Eye (tissue), 1 donor: ENCODE measurements at regions not wholly inside any gene's neighbourhood (a gene's known extent, or its start where the extent isn't known, plus 50 kb on each side); places are given as distances from the start of the nearest gene placed in this dataset.
A peak's percentile ranks its signal among the peaks of the same experiment; 100 is the strongest.
"Not testable (repeated sequence)": the region's sequence is repeated elsewhere in the genome, so short reads cannot be mapped to it uniquely, and the experiment has no call there.

Source experiments
- DNase-seq: peaks from one replicate; pipeline ENCODE4 v3.0.0-alpha.2; 2015

GRCh38 chr21:15634541-15634940, 95.2 kb upstream of the USP25 start:
- not testable (repeated sequence) for DNase-seq

GRCh38 chr21:15638856-15639549, 90.8 kb upstream of the USP25 start:
- peak; percentile 45 for DNase-seq

- not testable (repeated sequence) for DNase-seq
Observed at GRCh38 chr21:15640113-15640512, 89.7 kb upstream of the USP25 start.

GRCh38 chr21:15644489-15644888, 85.3 kb upstream of the USP25 start:
- no peak for DNase-seq

GRCh38 chr21:15645830-15646229, 84.0 kb upstream of the USP25 start:
- no peak for DNase-seq

- DNase-seq: no peak
Observed at GRCh38 chr21:15650735-15651134, 79.0 kb upstream of the USP25 start.

- no peak for DNase-seq
Observed at GRCh38 chr21:15651172-15651571, 78.6 kb upstream of the USP25 start.

- no peak for DNase-seq
Observed at GRCh38 chr21:15653710-15654109, 76.1 kb upstream of the USP25 start.

GRCh38 chr21:15654171-15654570, 75.6 kb upstream of the USP25 start:
- DNase-seq: no peak

GRCh38 chr21:15659753-15660422, 69.9 kb upstream of the USP25 start:
- DNase-seq: peak; percentile 34

GRCh38 chr21:15660423-15660804, 69.4 kb upstream of the USP25 start:
- no peak for DNase-seq

- DNase-seq: no peak
Observed at GRCh38 chr21:15667010-15667409, 62.8 kb upstream of the USP25 start.

GRCh38 chr21:15667819-15668218, 62.0 kb upstream of the USP25 start:
- no peak for DNase-seq

GRCh38 chr21:15669247-15669646, 60.5 kb upstream of the USP25 start:
- DNase-seq: no peak

- DNase-seq: no peak
Observed at GRCh38 chr21:15671188-15671587, 58.6 kb upstream of the USP25 start.

GRCh38 chr21:15672578-15672977, 57.2 kb upstream of the USP25 start:
- not testable (repeated sequence) for DNase-seq

GRCh38 chr21:15676935-15677334, 52.8 kb upstream of the USP25 start:
- DNase-seq: no peak

GRCh38 chr21:15679630-15680029, 50.2 kb upstream of the USP25 start:
- no peak for DNase-seq
